ENCODE measurements at regions not wholly inside any gene's neighbourhood (a gene's known extent, or its start where the extent isn't known, plus 50 kb on each side); places are given as distances from the start of the nearest gene placed in this dataset.

- WGBS, result 68% methylated on average over 1 of the region's 1 CpG
These were observed 941.0 kb upstream of the INTU start for GRCh38 chr4:126691797-126692196.

GRCh38 chr4:126697748-126698147, 935.0 kb upstream of the INTU start:
- no peak for TF ChIP-seq CTCF (IDR thresholded peaks at IDR 0.05)
- no peak for TF ChIP-seq EP300 (IDR thresholded peaks at IDR 0.05)
- no peak for TF ChIP-seq POLR2A (IDR thresholded peaks at IDR 0.05)
- TF ChIP-seq POLR2AphosphoS5 (IDR thresholded peaks at IDR 0.05), result no peak
- no peaks in the 10 kb centered on the region for H3K4me1 ChIP-seq
- WGBS, result 82% methylated on average over 1 of the region's 1 CpG
- no peaks in the 10 kb centered on the region for H3K36me3 ChIP-seq
- H3K4me3 ChIP-seq, result no peak overlapping the region
- no peaks in the 10 kb centered on the region for H3K27me3 ChIP-seq
- no peak for DNase-seq (ENCODE audit: low spot score in 2 of 2)
- H3K27ac ChIP-seq, result no peak overlapping the region
- H3K9me3 ChIP-seq, result no peaks in the 10 kb centered on the region

More at GRCh38 chr4:126691797-126692196, 941.0 kb upstream of the INTU start:
- no peaks in the 10 kb centered on the region for H3K36me3 ChIP-seq
- H3K27me3 ChIP-seq, result no peaks in the 10 kb centered on the region
- DNase-seq (ENCODE audit: low spot score in 2 of 2), result no peak
- TF ChIP-seq POLR2AphosphoS5 (IDR thresholded peaks at IDR 0.05), result no peak
- TF ChIP-seq POLR2A (IDR thresholded peaks at IDR 0.05), result no peak
- TF ChIP-seq CTCF (IDR thresholded peaks at IDR 0.05), result no peak
- TF ChIP-seq EP300 (IDR thresholded peaks at IDR 0.05), result no peak
- no peaks in the 10 kb centered on the region for H3K9me3 ChIP-seq
- H3K27ac ChIP-seq, result no peak overlapping the region
- H3K4me3 ChIP-seq, result no peak overlapping the region
- no peaks in the 10 kb centered on the region for H3K4me1 ChIP-seq

GRCh38 chr4:126698224-126698623, 934.5 kb upstream of the INTU start:
- no peaks in the 10 kb centered on the region for H3K36me3 ChIP-seq
- H3K4me1 ChIP-seq, result no peaks in the 10 kb centered on the region
- whole genome bisulfite sequencing, result 90% methylated on average over 3 of the region's 3 CpGs
- DNase-seq (ENCODE audit: low spot score in 2 of 2), result no peak
- no peak overlapping the region for H3K4me3 ChIP-seq
- H3K27ac ChIP-seq, result no peak overlapping the region
- H3K27me3 ChIP-seq, result no peaks in the 10 kb centered on the region
- TF ChIP-seq CTCF (IDR thresholded peaks at IDR 0.05) (no peak), POLR2A (IDR thresholded peaks at IDR 0.05) (no peak), EP300 (IDR thresholded peaks at IDR 0.05) (no peak), POLR2AphosphoS5 (IDR thresholded peaks at IDR 0.05) (no peak)
- H3K9me3 ChIP-seq, result no peaks in the 10 kb centered on the region

GRCh38 chr4:126701756-126702155, 931.0 kb upstream of the INTU start:
- no peak for DNase-seq (ENCODE audit: low spot score in 2 of 2)
- Histone ChIP-seq H3K9me3 (no peaks in the 10 kb centered on the region), H3K27me3 (no peaks in the 10 kb centered on the region), H3K4me3 (no peak overlapping the region), H3K27ac (no peak overlapping the region), H3K4me1 (no peaks in the 10 kb centered on the region), H3K36me3 (no peaks in the 10 kb centered on the region)
- WGBS, result 44% methylated on average over 2 of the region's 2 CpGs
- no peak for TF ChIP-seq POLR2A (IDR thresholded peaks at IDR 0.05)
- no peak for TF ChIP-seq CTCF (IDR thresholded peaks at IDR 0.05)
- no peak for TF ChIP-seq EP300 (IDR thresholded peaks at IDR 0.05)
- no peak for TF ChIP-seq POLR2AphosphoS5 (IDR thresholded peaks at IDR 0.05)

- no peak for DNase-seq (ENCODE audit: low spot score in 2 of 2)
- TF ChIP-seq POLR2A (IDR thresholded peaks at IDR 0.05) (no peak), EP300 (IDR thresholded peaks at IDR 0.05) (no peak), POLR2AphosphoS5 (IDR thresholded peaks at IDR 0.05) (no peak), CTCF (IDR thresholded peaks at IDR 0.05) (no peak)
- no peak overlapping the region for H3K4me3 ChIP-seq
- no peak overlapping the region for H3K27ac ChIP-seq
- H3K4me1 ChIP-seq, result no peaks in the 10 kb centered on the region
- no peaks in the 10 kb centered on the region for H3K27me3 ChIP-seq
- H3K9me3 ChIP-seq, result no peaks in the 10 kb centered on the region
- 93% methylated on average over 1 of the region's 1 CpG for WGBS
- no peaks in the 10 kb centered on the region for H3K36me3 ChIP-seq
These were observed 930.0 kb upstream of the INTU start for GRCh38 chr4:126702747-126703146.

All from suprapubic skin (tissue), 4 donors.